ENCODE measurements at regions not wholly inside any gene's neighbourhood (a gene's known extent, or its start where the extent isn't known, plus 50 kb on each side); places are given as distances from the start of the nearest gene placed in this dataset.
"Not testable (repeated sequence)": the region's sequence is repeated elsewhere in the genome, so short reads cannot be mapped to it uniquely, and the experiment has no call there.

DNA sequence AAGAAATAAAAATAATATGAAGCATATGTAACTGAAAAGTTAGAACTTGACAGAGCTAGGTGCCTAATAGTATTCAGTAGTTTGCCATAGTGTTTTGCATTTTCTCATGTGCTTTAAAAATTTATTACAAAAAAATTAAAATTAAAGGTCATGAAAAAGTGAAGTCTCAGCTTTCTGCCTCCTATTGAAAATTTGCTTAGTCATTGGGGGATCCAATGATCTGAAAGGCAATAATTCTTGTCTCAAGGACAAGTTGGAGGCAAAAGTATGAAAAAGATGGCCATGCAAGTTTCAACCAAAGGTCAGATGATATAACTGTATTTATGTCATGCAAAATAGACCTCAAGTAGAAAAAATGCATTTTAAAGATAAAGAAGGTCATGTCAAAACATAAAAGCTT, 140.7 kb downstream of the DUSP10 start:
- POLR2A ChIA-PET = no interaction called here
- peaks cover 3% of the 10 kb centered on the region for H3K9me3 Mint-ChIP-seq (ENCODE audit: insufficient read depth)
- Histone ChIP-seq H3K9me3 (ENCODE audit: control extremely low read depth in 1 of 3, control insufficient read depth in 2 of 3, insufficient read depth in 1 of 3, low read length in 2 of 3) (peaks cover 0 to 2% (median 0%) of the 10 kb centered on the region in 3 donors), H3K4me2 (replicated peaks; ENCODE audit: low read depth, low read length, poor library complexity, severe bottlenecking) (no peak overlapping the region), H3K27ac (ENCODE audit: low read length in 2 of 2) (no peak overlapping the region), H3K27me3 (replicated peaks in 1 of 4; ENCODE audit: control extremely low read depth in 1 of 4, control insufficient read depth in 3 of 4, insufficient read depth in 4 of 4, low read length in 3 of 4) (no peaks in the 10 kb centered on the region), H4K20me1 (ENCODE audit: control insufficient read depth, insufficient read depth, low read length, poor library complexity, severe bottlenecking) (no peaks in the 10 kb centered on the region), H3K36me3 (replicated peaks in 1 of 2; ENCODE audit: control extremely low read depth in 1 of 2, control insufficient read depth in 1 of 2, extremely low read depth in 1 of 2, insufficient read depth in 2 of 2, low read length in 1 of 2) (no peaks in the 10 kb centered on the region), H3K79me2 (ENCODE audit: control insufficient read depth, insufficient read depth, low read length) (no peaks in the 10 kb centered on the region), H2AFZ (ENCODE audit: insufficient read depth, low read depth, low read length, poor library complexity, severe bottlenecking) (no peak overlapping the region), H3K4me1 (ENCODE audit: control insufficient read depth in 2 of 2, insufficient read depth in 2 of 2, low read length in 2 of 2) (no peaks in the 10 kb centered on the region), H3K4me3 (ENCODE audit: control extremely low read depth in 1 of 5, extremely low read depth in 1 of 5, insufficient read depth in 1 of 5, low read depth in 2 of 5, low read length in 4 of 5) (no peak overlapping the region), H3K9ac (ENCODE audit: low read length) (no peak overlapping the region)
- no peak for ATAC-seq (ENCODE audit: low read depth)
- intact Hi-C loops (cut with micrococcal nuclease) = no loop called here
- H3K27ac Mint-ChIP-seq = no peak overlapping the region
- no peaks in the 10 kb centered on the region for H3K27me3 Mint-ChIP-seq
- H3K4me3 Mint-ChIP-seq = no peak overlapping the region
- no peak for DNase-seq
- H3K4me1 Mint-ChIP-seq = no peaks in the 10 kb centered on the region
- CTCF ChIA-PET = no interaction called here
- TF ChIP-seq, protein P1, sequence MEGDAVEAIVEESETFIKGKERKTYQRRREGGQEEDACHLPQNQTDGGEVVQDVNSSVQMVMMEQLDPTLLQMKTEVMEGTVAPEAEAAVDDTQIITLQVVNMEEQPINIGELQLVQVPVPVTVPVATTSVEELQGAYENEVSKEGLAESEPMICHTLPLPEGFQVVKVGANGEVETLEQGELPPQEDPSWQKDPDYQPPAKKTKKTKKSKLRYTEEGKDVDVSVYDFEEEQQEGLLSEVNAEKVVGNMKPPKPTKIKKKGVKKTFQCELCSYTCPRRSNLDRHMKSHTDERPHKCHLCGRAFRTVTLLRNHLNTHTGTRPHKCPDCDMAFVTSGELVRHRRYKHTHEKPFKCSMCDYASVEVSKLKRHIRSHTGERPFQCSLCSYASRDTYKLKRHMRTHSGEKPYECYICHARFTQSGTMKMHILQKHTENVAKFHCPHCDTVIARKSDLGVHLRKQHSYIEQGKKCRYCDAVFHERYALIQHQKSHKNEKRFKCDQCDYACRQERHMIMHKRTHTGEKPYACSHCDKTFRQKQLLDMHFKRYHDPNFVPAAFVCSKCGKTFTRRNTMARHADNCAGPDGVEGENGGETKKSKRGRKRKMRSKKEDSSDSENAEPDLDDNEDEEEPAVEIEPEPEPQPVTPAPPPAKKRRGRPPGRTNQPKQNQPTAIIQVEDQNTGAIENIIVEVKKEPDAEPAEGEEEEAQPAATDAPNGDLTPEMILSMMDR (IDR thresholded peaks at IDR 0.05) = no peak
- no peak for TF ChIP-seq EZH2 (IDR thresholded peaks at IDR 0.05; ENCODE audit: borderline replicate concordance, insufficient read depth, low read depth, low read length, poor library complexity, severe bottlenecking)

GRCh38 chr1:221602830-221603229, 139.1 kb downstream of the DUSP10 start:
- Histone ChIP-seq H3K27ac (ENCODE audit: low read length in 2 of 2) (no peak overlapping the region), H4K20me1 (ENCODE audit: control insufficient read depth, insufficient read depth, low read length, poor library complexity, severe bottlenecking) (no peaks in the 10 kb centered on the region), H3K9me3 (ENCODE audit: control extremely low read depth in 1 of 3, control insufficient read depth in 2 of 3, insufficient read depth in 1 of 3, low read length in 2 of 3) (peaks cover 0 to 2% (median 0%) of the 10 kb centered on the region in 3 donors), H3K4me3 (ENCODE audit: control extremely low read depth in 1 of 5, extremely low read depth in 1 of 5, insufficient read depth in 1 of 5, low read depth in 2 of 5, low read length in 4 of 5) (no peak overlapping the region), H3K4me1 (ENCODE audit: control insufficient read depth in 2 of 2, insufficient read depth in 2 of 2, low read length in 2 of 2) (no peaks in the 10 kb centered on the region), H3K36me3 (replicated peaks in 1 of 2; ENCODE audit: control extremely low read depth in 1 of 2, control insufficient read depth in 1 of 2, extremely low read depth in 1 of 2, insufficient read depth in 2 of 2, low read length in 1 of 2) (no peaks in the 10 kb centered on the region), H2AFZ (ENCODE audit: insufficient read depth, low read depth, low read length, poor library complexity, severe bottlenecking) (no peak overlapping the region), H3K27me3 (replicated peaks in 1 of 4; ENCODE audit: control extremely low read depth in 1 of 4, control insufficient read depth in 3 of 4, insufficient read depth in 4 of 4, low read length in 3 of 4) (no peaks in the 10 kb centered on the region), H3K4me2 (replicated peaks; ENCODE audit: low read depth, low read length, poor library complexity, severe bottlenecking) (no peak overlapping the region), H3K9ac (ENCODE audit: low read length) (no peak overlapping the region), H3K79me2 (ENCODE audit: control insufficient read depth, insufficient read depth, low read length) (no peaks in the 10 kb centered on the region)
- no peak for DNase-seq
- POLR2A ChIA-PET = no interaction called here
- H3K9me3 Mint-ChIP-seq (ENCODE audit: insufficient read depth) = peaks cover 3% of the 10 kb centered on the region
- no peak for ATAC-seq (ENCODE audit: low read depth)
- H3K27ac Mint-ChIP-seq = no peak overlapping the region
- TF ChIP-seq EZH2 (IDR thresholded peaks at IDR 0.05; ENCODE audit: borderline replicate concordance, insufficient read depth, low read depth, low read length, poor library complexity, severe bottlenecking) = no peak
- TF ChIP-seq, protein P1 (IDR thresholded peaks at IDR 0.05) = no peak
- CTCF ChIA-PET = interaction anchor here (0.8 kb wide), 1 partner anchor 16 kb away, joined by 3 read pairs; no protein-coding TSS in a partner anchor
- intact Hi-C loops (cut with micrococcal nuclease) = no loop called here
- H3K27me3 Mint-ChIP-seq = no peaks in the 10 kb centered on the region
- no CpG with 5 or more reads among the region's 2 CpGs for WGBS (ENCODE audit: insufficient coverage)
- H3K4me3 Mint-ChIP-seq = no peak overlapping the region
- H3K4me1 Mint-ChIP-seq = no peaks in the 10 kb centered on the region

- CTCF ChIA-PET; H3K4me3 Mint-ChIP-seq; H3K36me3 ChIP-seq (replicated peaks in 1 of 2; ENCODE audit: control extremely low read depth in 1 of 2, control insufficient read depth in 1 of 2, extremely low read depth in 1 of 2, insufficient read depth in 2 of 2, low read length in 1 of 2); ATAC-seq (ENCODE audit: low read depth); H3K27ac ChIP-seq (ENCODE audit: low read length in 2 of 2); POLR2A ChIA-PET; intact Hi-C loops (cut with micrococcal nuclease); H3K27me3 Mint-ChIP-seq; H3K4me1 ChIP-seq (ENCODE audit: control insufficient read depth in 2 of 2, insufficient read depth in 2 of 2, low read length in 2 of 2); H4K20me1 ChIP-seq (ENCODE audit: control insufficient read depth, insufficient read depth, low read length, poor library complexity, severe bottlenecking); H3K4me1 Mint-ChIP-seq; H3K9ac ChIP-seq (ENCODE audit: low read length); H3K27ac Mint-ChIP-seq; H3K9me3 Mint-ChIP-seq (ENCODE audit: insufficient read depth); H3K4me3 ChIP-seq (ENCODE audit: control extremely low read depth in 1 of 5, extremely low read depth in 1 of 5, insufficient read depth in 1 of 5, low read depth in 2 of 5, low read length in 4 of 5); H3K4me2 ChIP-seq (replicated peaks; ENCODE audit: low read depth, low read length, poor library complexity, severe bottlenecking); H3K9me3 ChIP-seq (ENCODE audit: control extremely low read depth in 1 of 3, control insufficient read depth in 2 of 3, insufficient read depth in 1 of 3, low read length in 2 of 3); H3K27me3 ChIP-seq (replicated peaks in 1 of 4; ENCODE audit: control extremely low read depth in 1 of 4, control insufficient read depth in 3 of 4, insufficient read depth in 4 of 4, low read length in 3 of 4); H2AFZ ChIP-seq (ENCODE audit: insufficient read depth, low read depth, low read length, poor library complexity, severe bottlenecking); H3K79me2 ChIP-seq (ENCODE audit: control insufficient read depth, insufficient read depth, low read length): not testable (repeated sequence)
- peak; percentile 25 for DNase-seq
These were observed 137.5 kb downstream of the DUSP10 start for GRCh38 chr1:221604390-221604789.

All from B cell (primary cell).